ENCODE measurements at regions not wholly inside any gene's neighbourhood (a gene's known extent, or its start where the extent isn't known, plus 50 kb on each side); places are given as distances from the start of the nearest gene placed in this dataset.

DNA sequence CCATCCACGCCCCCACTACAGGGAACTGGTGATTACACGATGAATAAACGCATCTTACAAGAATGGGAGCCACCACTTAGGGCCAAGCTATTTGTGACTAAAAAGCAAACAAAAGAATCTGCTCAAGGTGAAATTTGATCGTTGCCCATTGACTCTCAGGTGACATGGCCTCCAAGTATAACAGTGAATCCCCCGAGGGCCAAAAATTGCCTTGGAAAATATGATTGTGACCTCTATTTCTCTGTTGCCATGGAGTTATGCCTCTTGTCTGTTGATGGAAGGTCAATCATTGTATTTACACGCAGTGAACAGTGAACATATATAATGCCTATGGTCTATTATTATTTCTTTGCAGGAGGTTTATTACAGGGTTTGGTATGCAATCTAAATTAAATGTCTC lies 282.3 kb downstream of the KLF6 start:
- no peak overlapping the region for H3K27ac ChIP-seq (replicated peaks)
- H3K27me3 ChIP-seq (ENCODE audit: insufficient read depth, poor library complexity, severe bottlenecking) = no peaks in the 10 kb centered on the region
- TF ChIP-seq, protein P1, sequence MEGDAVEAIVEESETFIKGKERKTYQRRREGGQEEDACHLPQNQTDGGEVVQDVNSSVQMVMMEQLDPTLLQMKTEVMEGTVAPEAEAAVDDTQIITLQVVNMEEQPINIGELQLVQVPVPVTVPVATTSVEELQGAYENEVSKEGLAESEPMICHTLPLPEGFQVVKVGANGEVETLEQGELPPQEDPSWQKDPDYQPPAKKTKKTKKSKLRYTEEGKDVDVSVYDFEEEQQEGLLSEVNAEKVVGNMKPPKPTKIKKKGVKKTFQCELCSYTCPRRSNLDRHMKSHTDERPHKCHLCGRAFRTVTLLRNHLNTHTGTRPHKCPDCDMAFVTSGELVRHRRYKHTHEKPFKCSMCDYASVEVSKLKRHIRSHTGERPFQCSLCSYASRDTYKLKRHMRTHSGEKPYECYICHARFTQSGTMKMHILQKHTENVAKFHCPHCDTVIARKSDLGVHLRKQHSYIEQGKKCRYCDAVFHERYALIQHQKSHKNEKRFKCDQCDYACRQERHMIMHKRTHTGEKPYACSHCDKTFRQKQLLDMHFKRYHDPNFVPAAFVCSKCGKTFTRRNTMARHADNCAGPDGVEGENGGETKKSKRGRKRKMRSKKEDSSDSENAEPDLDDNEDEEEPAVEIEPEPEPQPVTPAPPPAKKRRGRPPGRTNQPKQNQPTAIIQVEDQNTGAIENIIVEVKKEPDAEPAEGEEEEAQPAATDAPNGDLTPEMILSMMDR (IDR thresholded peaks at IDR 0.05; ENCODE audit: insufficient read depth, low read length) = no peak
- TF ChIP-seq SPI1 (IDR thresholded peaks at IDR 0.05; ENCODE audit: borderline replicate concordance, low read depth) (no peak), POLR2AphosphoS5 (IDR thresholded peaks at IDR 0.05; ENCODE audit: low read depth) (no peak), GABPA (IDR thresholded peaks at IDR 0.05; ENCODE audit: low read depth) (no peak)
- TF ChIP-seq, protein P2, sequence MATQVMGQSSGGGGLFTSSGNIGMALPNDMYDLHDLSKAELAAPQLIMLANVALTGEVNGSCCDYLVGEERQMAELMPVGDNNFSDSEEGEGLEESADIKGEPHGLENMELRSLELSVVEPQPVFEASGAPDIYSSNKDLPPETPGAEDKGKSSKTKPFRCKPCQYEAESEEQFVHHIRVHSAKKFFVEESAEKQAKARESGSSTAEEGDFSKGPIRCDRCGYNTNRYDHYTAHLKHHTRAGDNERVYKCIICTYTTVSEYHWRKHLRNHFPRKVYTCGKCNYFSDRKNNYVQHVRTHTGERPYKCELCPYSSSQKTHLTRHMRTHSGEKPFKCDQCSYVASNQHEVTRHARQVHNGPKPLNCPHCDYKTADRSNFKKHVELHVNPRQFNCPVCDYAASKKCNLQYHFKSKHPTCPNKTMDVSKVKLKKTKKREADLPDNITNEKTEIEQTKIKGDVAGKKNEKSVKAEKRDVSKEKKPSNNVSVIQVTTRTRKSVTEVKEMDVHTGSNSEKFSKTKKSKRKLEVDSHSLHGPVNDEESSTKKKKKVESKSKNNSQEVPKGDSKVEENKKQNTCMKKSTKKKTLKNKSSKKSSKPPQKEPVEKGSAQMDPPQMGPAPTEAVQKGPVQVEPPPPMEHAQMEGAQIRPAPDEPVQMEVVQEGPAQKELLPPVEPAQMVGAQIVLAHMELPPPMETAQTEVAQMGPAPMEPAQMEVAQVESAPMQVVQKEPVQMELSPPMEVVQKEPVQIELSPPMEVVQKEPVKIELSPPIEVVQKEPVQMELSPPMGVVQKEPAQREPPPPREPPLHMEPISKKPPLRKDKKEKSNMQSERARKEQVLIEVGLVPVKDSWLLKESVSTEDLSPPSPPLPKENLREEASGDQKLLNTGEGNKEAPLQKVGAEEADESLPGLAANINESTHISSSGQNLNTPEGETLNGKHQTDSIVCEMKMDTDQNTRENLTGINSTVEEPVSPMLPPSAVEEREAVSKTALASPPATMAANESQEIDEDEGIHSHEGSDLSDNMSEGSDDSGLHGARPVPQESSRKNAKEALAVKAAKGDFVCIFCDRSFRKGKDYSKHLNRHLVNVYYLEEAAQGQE (IDR thresholded peaks at IDR 0.05; ENCODE audit: insufficient replicate concordance, low read depth) = no peak
- H3K4me3 ChIP-seq (replicated peaks; ENCODE audit: insufficient read depth, low read length) = no peak overlapping the region
- no peak for DNase-seq (ENCODE audit: low read depth in 1 of 2, low spot score in 1 of 2)

DNA sequence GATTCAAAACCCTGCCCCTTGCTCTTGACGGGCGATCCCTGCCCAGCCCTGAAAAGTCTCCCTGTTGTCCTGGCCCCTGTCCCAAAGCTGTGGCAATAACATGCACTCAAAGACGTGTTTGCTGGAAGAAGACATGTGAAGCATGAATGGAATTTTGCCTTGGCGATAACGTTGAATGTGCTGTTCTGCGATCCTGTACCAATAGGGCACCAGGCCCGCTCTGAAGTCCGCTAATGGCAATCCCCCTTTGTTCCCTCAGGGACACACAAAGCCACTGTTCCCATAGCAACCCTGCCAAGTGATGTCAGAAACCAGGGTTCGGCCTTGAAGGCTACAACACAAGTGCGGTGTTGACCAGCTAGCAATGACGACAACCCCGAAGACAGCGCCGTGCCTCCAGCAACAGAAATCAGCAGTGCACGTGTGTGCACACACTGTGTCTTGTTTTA lies 284.6 kb downstream of the KLF6 start:
- no peak for TF ChIP-seq POLR2AphosphoS5 (IDR thresholded peaks at IDR 0.05; ENCODE audit: low read depth)
- TF ChIP-seq, protein P1 (IDR thresholded peaks at IDR 0.05; ENCODE audit: insufficient read depth, low read length) = no peak
- TF ChIP-seq, protein P2 (IDR thresholded peaks at IDR 0.05; ENCODE audit: insufficient replicate concordance, low read depth) = no peak
- TF ChIP-seq SPI1 (IDR thresholded peaks at IDR 0.05; ENCODE audit: borderline replicate concordance, low read depth) = no peak
- TF ChIP-seq GABPA (IDR thresholded peaks at IDR 0.05; ENCODE audit: low read depth) = no peak
- Histone ChIP-seq H3K27me3 (ENCODE audit: insufficient read depth, poor library complexity, severe bottlenecking) (no peaks in the 10 kb centered on the region), H3K4me3 (replicated peaks; ENCODE audit: insufficient read depth, low read length) (no peak overlapping the region), H3K27ac (replicated peaks) (no peak overlapping the region)
- DNase-seq (ENCODE audit: low read depth in 1 of 2, low spot score in 1 of 2) = no peak

DNA sequence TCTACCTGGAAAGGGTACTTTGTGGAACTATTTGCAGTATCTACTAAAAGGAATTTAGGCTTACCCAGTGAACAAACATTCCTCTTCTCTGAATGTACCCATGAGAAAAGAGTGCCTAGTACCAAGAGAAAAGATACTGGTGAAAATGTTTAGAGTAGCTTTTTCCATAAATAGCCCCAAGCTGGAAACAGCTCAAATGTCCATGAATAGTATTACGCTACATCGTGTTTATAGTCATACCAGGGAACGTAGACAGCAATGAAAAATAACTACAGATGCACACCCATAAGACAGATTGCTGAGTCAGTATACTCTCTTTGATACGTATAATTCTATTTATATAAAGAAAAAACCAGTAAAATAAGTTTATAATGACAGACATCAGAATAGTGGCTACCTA lies 285.9 kb downstream of the KLF6 start:
- no peaks in the 10 kb centered on the region for H3K27me3 ChIP-seq (ENCODE audit: insufficient read depth, poor library complexity, severe bottlenecking)
- H3K4me3 ChIP-seq (replicated peaks; ENCODE audit: insufficient read depth, low read length) = no peak overlapping the region
- DNase-seq (ENCODE audit: low read depth in 1 of 2, low spot score in 1 of 2) = no peak
- no peak for TF ChIP-seq GABPA (IDR thresholded peaks at IDR 0.05; ENCODE audit: low read depth)
- TF ChIP-seq, protein P2 (IDR thresholded peaks at IDR 0.05; ENCODE audit: insufficient replicate concordance, low read depth) = no peak
- TF ChIP-seq, protein P1 (IDR thresholded peaks at IDR 0.05; ENCODE audit: insufficient read depth, low read length) = no peak
- H3K27ac ChIP-seq (replicated peaks) = no peak overlapping the region
